NB4 (cell line): ENCODE measurements at regions not wholly inside any gene's neighbourhood (a gene's known extent, or its start where the extent isn't known, plus 50 kb on each side); places are given as distances from the start of the nearest gene placed in this dataset.

Source experiments
- DNase-seq: peaks from one replicate; pipeline ENCODE4 v3.0.0; 2010; ENCODE audit warnings: low read depth
- H3K4me3 ChIP-seq: one replicate; pipeline ENCODE4 v1.5.1; 2011; ENCODE audit warnings: mild to moderate bottlenecking, low read depth, low read length, moderate library complexity
- MYC ChIP-seq: IDR thresholded peaks from 2 replicates; pipeline ENCODE4 v1.6.1; 2011; ENCODE audit warnings: low read depth, low read length
- POLR2A ChIP-seq: IDR thresholded peaks from 2 replicates; pipeline ENCODE4 v1.6.1; 2011; ENCODE audit warnings: mild to moderate bottlenecking; ENCODE audit not compliant: insufficient read length; ENCODE audit errors: extremely low read depth
- TF ChIP-seq, protein P1 (sequence below): IDR thresholded peaks from one replicate; pipeline ENCODE4 v1.5.1; 2012; ENCODE audit warnings: low read depth, low read length
- TF ChIP-seq, protein P2 (sequence below): IDR thresholded peaks from 2 replicates; pipeline ENCODE4 v1.6.1; 2011; ENCODE audit warnings: low read depth, low read length

DNA sequence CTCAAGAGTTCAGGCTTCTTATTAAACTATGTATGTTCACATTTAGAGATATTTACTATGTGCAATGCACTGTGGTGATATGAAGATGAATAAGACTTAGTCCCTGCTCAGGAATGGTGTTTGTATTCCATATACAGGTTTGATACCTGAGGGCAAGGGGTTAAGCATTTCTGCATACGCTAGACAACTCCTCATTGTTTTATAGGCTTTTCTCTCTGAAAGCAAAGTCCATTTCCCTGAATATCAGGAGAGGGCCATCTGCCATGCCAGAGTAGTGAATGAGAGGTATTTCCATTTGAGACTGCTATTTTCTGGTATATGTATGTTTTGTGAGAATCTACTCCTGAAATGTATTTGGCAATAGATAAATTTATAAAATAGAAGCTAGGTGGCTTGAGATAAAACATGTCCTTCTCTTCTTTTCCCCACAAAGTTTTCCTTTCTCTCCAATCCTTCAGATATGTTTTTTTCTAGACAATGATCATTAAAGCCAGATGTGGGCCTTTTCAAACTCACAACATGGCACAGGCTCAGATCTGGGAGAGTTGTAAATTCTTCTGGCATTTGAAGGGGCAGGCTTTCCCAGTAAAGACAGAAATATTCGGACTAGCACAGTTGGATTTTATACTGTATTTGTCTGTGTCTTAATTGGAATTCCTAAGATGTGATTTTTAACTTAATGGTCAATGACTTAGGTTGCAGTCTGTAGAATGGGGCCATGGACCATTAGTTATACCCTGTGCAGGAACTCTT, 73.3 kb upstream of the WDR26 start:
- H3K4me3 ChIP-seq = no peak overlapping the region
- DNase-seq = no peak
- TF ChIP-seq POLR2A (no peak), MYC (no peak)
- TF ChIP-seq, protein P1, sequence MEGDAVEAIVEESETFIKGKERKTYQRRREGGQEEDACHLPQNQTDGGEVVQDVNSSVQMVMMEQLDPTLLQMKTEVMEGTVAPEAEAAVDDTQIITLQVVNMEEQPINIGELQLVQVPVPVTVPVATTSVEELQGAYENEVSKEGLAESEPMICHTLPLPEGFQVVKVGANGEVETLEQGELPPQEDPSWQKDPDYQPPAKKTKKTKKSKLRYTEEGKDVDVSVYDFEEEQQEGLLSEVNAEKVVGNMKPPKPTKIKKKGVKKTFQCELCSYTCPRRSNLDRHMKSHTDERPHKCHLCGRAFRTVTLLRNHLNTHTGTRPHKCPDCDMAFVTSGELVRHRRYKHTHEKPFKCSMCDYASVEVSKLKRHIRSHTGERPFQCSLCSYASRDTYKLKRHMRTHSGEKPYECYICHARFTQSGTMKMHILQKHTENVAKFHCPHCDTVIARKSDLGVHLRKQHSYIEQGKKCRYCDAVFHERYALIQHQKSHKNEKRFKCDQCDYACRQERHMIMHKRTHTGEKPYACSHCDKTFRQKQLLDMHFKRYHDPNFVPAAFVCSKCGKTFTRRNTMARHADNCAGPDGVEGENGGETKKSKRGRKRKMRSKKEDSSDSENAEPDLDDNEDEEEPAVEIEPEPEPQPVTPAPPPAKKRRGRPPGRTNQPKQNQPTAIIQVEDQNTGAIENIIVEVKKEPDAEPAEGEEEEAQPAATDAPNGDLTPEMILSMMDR = no peak
- TF ChIP-seq, protein P2, sequence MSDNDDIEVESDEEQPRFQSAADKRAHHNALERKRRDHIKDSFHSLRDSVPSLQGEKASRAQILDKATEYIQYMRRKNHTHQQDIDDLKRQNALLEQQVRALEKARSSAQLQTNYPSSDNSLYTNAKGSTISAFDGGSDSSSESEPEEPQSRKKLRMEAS = no peak

DNA sequence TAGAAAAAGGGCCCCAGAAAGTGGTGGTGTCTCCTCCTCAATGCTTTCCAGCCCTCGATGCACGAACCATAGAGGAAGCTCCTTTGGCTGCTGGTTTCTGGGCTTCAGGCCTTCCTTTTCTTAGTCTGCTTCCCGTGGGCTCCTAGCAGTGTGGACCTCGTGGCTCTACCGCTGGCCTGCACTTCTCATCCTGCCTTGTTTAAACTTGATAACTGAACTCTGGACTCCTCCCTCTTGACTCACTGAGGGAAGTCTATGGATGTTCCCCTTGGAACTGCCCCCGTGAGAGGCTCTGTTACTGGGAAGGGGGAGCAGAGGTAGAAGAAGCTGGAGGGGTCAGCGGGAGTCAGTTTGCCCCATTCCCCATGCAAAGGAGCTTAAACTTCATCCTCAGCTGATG, 75.3 kb upstream of the WDR26 start:
- DNase-seq = no peak
- no peak overlapping the region for H3K4me3 ChIP-seq
- TF ChIP-seq MYC (no peak), POLR2A (no peak)
- TF ChIP-seq, protein P1 = no peak
- TF ChIP-seq, protein P2 = no peak

DNA sequence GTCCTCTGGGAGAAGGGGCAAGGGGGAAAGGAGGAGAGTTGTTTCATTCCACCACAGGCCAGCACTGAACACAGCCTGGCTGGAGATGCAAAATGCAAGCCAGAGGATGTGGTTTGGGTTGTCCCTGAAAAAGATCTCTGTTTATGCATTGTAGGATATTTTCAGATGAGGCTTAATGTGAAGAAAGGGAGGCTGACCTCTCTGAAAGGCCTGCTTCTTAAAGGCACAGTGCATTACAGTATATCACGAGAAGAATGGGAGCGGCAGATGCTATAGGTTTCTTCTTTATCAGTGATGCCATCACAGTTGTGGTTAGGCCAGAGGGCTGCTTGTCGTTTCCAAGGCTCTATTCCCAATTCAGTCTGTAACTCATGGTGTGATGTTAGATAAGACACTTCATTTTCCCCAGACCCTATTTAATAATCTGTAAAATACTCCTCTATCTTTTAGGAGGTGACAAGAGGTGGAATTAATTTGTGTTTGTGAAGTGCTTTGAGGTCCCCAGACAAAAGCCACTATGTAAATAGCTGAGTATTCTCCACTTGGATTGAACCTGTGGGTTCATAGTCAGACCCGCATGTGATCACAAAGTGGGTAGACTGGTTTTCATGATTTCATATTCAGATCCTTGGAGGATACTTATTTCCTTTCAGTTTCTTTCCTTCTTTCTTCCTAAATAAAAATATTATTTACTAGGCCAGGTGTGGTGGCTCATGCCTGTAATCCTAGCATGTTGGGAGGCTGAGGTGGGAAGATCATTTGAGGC, 76.5 kb upstream of the WDR26 start:
- H3K4me3 ChIP-seq = no peak overlapping the region
- TF ChIP-seq, protein P2 = no peak
- TF ChIP-seq POLR2A (no peak), MYC (no peak)
- TF ChIP-seq, protein P1 = no peak
- peak; percentile 56 for DNase-seq

DNA sequence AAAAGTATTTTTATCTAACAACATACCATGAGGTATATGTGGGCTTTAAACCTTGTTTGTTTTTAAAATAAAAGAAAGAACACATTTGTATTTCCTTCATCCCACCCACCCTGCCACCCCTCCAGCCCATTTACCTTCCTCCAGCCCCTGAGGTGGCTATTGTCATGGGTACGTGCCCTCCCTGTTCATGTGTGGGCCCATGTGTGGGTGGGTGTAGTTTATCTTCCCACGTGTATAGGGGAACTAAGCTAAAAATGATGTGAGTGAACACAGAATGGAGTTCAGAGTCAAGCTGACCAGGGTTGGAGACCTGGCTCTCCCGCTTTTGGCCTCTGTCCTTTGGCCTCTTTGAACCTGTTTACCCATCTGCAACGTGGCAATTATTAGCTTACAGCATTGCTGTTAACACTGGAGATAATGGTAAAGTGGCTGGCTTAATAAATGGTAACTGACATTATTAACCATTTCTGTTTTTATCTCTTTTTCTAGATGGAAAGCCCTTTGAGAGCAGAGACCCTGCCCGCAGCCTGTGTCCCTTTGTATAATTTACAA, 78.1 kb upstream of the WDR26 start:
- no peak for DNase-seq
- TF ChIP-seq, protein P2 = no peak
- TF ChIP-seq, protein P1 = no peak
- TF ChIP-seq MYC (no peak), POLR2A (no peak)
- no peak overlapping the region for H3K4me3 ChIP-seq

DNA sequence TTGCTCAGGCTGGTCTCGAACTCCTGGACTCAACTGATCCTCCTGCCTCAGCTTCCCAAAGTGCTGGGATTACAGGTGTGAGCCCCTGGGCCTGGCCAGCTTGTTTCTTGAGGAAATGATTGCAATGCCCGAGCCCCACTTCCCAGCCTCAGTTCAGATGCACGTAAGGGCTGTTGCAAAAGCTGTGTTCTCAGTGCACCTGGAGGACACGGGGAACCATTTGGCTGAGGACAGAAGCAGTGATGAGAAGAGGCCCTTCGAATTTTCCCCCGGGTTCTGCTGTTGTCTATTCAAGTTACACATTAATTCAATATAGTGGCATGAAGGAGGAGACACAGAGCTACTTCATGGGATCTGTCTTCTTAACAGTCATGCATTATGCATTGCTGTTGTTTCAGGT, 78.8 kb upstream of the WDR26 start:
- H3K4me3 ChIP-seq = no peak overlapping the region
- TF ChIP-seq MYC (no peak), POLR2A (no peak)
- TF ChIP-seq, protein P2 = no peak
- TF ChIP-seq, protein P1 = no peak
- no peak for DNase-seq
